Effector memory CD8-positive, alpha-beta T cell (primary cell): ENCODE measurements at regions not wholly inside any gene's neighbourhood (a gene's known extent, or its start where the extent isn't known, plus 50 kb on each side); places are given as distances from the start of the nearest gene placed in this dataset.
A peak's percentile ranks its signal among the peaks of the same experiment; 100 is the strongest.
"Not testable (repeated sequence)": the region's sequence is repeated elsewhere in the genome, so short reads cannot be mapped to it uniquely, and the experiment has no call there.

ENCODE experiments used
- ATAC-seq: fragments of 150-1000 bp; cut with Tn5 transposase; replicated peaks from 2 replicates; pipeline ENCODE4 v1.10.0; 2021; ENCODE audit warnings: mild to moderate bottlenecking, moderate library complexity
- DNase-seq, 3 experiments: peaks; one replicate each; pipeline ENCODE4 v3.0.0; 2021
- H3K27ac Mint-ChIP-seq, 2 donors: one replicate each; pipeline ENCODE4 v1.8.0; 2022; ENCODE audit warnings: mild to moderate bottlenecking in 2 of 2, mixed read lengths in 2 of 2, moderate library complexity in 2 of 2
- H3K27me3 Mint-ChIP-seq, 2 donors: one replicate each; pipeline ENCODE4 v1.8.0; 2022; ENCODE audit warnings: mixed read lengths in 2 of 2
- H3K36me3 Mint-ChIP-seq: one replicate; pipeline ENCODE4 v1.8.0; 2022; ENCODE audit warnings: mild to moderate bottlenecking, moderate library complexity, mixed read lengths; ENCODE audit not compliant: insufficient read depth
- H3K4me1 Mint-ChIP-seq, 2 donors: one replicate each; pipeline ENCODE4 v1.8.0; 2022; ENCODE audit warnings: low read depth in 2 of 2, mixed read lengths in 2 of 2
- H3K4me3 Mint-ChIP-seq, 2 donors: one replicate each; pipeline ENCODE4 v1.8.0; 2022; ENCODE audit warnings: mild to moderate bottlenecking in 2 of 2, mixed read lengths in 2 of 2, moderate library complexity in 2 of 2
- H3K9me3 Mint-ChIP-seq, 2 donors: one replicate each; pipeline ENCODE4 v1.8.0; 2022; ENCODE audit warnings: mixed read lengths in 2 of 2

DNA sequence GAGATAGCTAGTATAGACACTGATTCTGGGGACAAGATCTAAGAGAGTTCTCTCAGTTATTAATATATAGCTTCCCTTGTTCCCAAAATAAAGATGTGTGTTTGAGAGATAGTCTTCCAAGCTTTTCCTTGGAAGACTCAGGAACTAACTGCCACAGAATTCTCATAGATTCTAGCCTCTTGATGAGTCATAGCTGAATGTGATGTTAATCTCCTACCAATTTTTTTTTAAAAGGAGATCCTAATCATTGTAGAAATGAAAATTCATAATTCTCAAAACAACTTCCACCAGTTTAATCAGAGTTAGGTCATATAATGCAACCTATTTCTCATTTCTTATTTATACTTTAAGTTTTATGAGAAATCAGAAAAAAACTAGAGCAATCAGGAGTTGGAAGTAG is 148.8 kb downstream of the JRKL start:
- H3K4me1 Mint-ChIP-seq: no peaks in the 10 kb centered on the region
- H3K36me3 Mint-ChIP-seq: no peaks in the 10 kb centered on the region
- no peak overlapping the region for H3K27ac Mint-ChIP-seq
- H3K27me3 Mint-ChIP-seq: no peaks in the 10 kb centered on the region
- no peak overlapping the region for H3K4me3 Mint-ChIP-seq
- DNase-seq (no peak), ATAC-seq (no peak)
- H3K9me3 Mint-ChIP-seq: no peaks in the 10 kb centered on the region

DNA sequence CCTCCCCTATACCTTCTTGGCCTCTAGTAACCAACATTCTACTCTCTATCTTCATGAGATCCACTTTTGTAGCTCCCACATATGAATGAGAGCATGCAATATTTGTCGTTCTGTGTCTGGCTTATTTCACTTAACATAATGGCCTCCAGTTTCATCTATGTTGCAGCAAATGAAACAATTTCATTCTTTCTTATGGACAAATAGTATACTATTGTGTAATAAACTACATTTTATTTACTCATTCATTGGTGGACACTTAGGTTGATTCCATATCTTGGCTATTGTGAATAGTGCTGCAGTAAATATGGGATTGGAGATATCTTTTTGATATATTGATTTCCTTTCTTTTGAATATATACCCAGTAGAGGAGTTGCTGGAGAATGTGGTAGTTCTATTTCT is 151.1 kb downstream of the JRKL start:
- H3K27me3 Mint-ChIP-seq: no peaks in the 10 kb centered on the region

DNA sequence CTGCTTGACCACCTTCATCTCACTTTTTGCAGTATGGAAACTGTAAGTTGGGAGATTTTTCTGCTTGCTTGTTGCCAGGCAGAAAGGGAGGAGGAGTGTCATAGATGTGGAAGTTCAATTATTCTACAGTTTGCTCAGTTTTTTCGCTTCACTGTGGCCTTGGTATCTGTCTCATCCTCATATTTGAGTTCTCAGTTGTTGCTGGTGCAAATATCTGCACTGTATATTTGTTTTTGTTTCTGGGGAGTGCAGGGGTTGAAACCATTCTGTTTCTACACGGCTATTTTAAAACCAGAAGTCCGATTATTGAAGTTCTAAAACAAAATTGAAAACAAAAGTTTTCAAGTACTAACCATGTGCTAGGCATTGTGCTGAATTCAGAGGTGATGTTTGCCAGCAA is 153.4 kb downstream of the JRKL start:
- no peak overlapping the region for H3K4me3 Mint-ChIP-seq
- no peak for ATAC-seq
- no peaks in the 10 kb centered on the region for H3K36me3 Mint-ChIP-seq
- no peaks in the 10 kb centered on the region for H3K27me3 Mint-ChIP-seq
- H3K9me3 Mint-ChIP-seq: no peaks in the 10 kb centered on the region
- DNase-seq: no peak
- H3K27ac Mint-ChIP-seq: no peak overlapping the region
- no peaks in the 10 kb centered on the region for H3K4me1 Mint-ChIP-seq

More for the DNA sequence above, 151.1 kb downstream of the JRKL start:
- Mint-ChIP-seq H3K36me3 (no peaks in the 10 kb centered on the region), H3K9me3 (no peaks in the 10 kb centered on the region), H3K27ac (no peak overlapping the region), H3K4me1 (no peaks in the 10 kb centered on the region), H3K4me3 (no peak overlapping the region)
- ATAC-seq (no peak), DNase-seq (no peak)

DNA sequence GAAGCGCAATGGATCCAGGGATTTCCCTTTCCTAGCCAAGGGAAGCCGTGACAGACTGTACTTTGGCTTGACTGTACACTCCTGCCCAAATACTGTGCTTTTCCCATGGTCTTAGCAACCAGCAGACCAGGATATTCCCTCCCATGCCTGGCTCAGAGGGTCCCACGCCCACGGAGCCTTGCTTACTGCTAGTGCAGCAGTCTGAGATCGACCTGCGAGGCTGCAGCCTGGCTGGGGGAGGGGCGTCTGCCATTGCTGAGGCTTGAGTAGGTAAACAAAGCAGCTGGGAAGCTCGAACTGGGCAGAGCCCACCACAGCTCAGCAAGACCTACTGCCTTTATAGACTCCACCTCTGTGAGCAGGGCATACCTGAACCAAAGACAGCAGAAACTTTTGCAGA is 155.4 kb downstream of the JRKL start:
- H3K4me3 Mint-ChIP-seq, H3K27ac Mint-ChIP-seq, H3K36me3 Mint-ChIP-seq, ATAC-seq, H3K9me3 Mint-ChIP-seq, H3K27me3 Mint-ChIP-seq, DNase-seq, H3K4me1 Mint-ChIP-seq: not testable (repeated sequence)

DNA sequence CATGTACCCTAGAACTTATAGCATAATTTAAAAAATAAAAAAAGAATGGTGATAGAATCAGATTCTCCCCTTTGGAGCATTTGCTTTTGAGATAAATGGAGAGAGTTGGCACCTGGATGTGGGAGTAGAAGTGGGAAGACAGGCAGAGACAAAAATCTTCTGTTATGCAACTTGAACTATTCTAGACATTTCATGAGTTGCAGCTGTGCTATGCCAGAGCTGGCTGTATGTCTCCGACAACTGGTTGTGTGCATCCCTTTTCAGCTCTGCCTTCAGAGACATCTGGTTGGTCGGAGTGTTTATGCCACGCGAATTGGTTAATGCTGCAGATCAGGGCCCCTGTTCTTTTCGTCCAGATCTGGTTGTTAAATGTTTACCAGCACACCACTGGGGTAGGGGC is 161.3 kb downstream of the JRKL start:
- no peak for DNase-seq
- H3K9me3 Mint-ChIP-seq: no peaks in the 10 kb centered on the region
- no peak for ATAC-seq
- no peaks in the 10 kb centered on the region for H3K27me3 Mint-ChIP-seq
- H3K4me3 Mint-ChIP-seq: no peak overlapping the region
- H3K27ac Mint-ChIP-seq: no peak overlapping the region
- no peaks in the 10 kb centered on the region for H3K4me1 Mint-ChIP-seq
- no peaks in the 10 kb centered on the region for H3K36me3 Mint-ChIP-seq

DNA sequence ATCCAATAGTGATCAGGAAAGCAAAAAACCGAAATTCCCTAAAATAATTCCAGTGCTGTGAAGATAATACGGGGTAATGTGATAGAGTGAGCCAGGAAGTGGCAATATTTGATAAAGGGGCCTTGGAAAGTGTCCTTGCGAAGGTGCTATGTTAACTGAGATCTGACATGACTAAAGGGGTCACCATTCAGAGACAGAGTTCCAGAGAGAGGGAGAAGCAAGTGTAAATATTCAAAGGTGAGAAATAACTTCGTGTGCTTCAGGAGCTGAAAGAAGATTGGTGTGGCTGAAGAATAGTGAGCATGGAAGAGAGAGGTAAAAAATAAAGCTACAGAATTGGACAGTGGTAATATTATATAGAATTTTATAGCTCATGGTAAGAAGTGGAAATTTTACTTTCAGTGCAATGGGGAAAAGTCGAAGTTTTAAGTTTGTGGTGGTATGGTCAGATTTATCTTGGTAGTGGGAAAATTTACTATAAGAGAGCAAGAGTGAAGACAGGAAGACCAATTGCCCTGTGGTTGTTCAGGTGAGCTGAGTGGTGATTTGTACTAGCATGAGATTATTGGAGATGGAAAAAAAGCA is 164.5 kb downstream of the JRKL start:
- ATAC-seq (no peak), DNase-seq (no peak)
- Mint-ChIP-seq H3K4me1 (no peaks in the 10 kb centered on the region), H3K27me3 (no peaks in the 10 kb centered on the region), H3K9me3 (no peaks in the 10 kb centered on the region), H3K36me3 (no peaks in the 10 kb centered on the region), H3K27ac (no peak overlapping the region), H3K4me3 (no peak overlapping the region)

DNA sequence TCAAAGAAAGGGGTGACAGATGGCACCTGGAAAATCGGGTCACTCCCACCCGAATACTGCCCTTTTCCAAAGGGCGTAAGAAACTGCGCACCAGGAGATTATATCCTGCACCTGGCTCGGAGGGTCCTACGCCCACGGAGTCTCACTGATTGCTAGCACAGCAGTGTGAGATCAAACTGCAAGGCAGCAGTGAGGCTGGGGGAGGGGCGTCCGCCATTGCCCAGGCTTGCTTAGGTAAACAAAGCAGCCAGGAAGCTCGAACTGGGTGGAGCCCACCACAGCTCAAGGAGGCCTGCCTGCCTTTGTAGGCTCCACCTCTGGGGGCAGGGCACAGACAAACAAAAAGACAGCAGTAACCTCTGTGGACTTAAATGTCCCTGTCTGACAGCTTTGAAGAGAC is 166.0 kb downstream of the JRKL start:
- H3K4me3 Mint-ChIP-seq, H3K27me3 Mint-ChIP-seq, H3K9me3 Mint-ChIP-seq, H3K4me1 Mint-ChIP-seq, H3K27ac Mint-ChIP-seq, ATAC-seq, H3K36me3 Mint-ChIP-seq, DNase-seq: not testable (repeated sequence)

DNA sequence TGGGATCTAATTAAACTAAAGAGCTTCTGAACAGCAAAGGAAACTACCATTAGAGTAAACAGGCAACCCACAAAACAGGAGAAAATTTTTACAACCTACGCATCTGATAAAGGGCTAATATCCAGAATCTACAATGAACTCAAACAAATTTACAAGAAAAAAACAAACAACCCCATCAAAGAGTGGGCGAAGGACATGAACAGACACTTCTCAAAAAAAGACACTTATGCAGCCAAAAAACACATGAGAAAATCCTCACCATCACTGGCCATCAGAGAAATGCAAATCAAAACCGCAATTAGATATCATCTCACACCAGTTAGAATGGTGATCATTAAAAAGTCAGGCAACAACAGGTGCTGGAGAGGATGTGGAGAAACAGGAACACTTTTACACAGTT is 170.9 kb downstream of the JRKL start:
- DNase-seq, H3K9me3 Mint-ChIP-seq, H3K27ac Mint-ChIP-seq, H3K4me3 Mint-ChIP-seq, H3K27me3 Mint-ChIP-seq, H3K4me1 Mint-ChIP-seq, H3K36me3 Mint-ChIP-seq, ATAC-seq: not testable (repeated sequence)

DNA sequence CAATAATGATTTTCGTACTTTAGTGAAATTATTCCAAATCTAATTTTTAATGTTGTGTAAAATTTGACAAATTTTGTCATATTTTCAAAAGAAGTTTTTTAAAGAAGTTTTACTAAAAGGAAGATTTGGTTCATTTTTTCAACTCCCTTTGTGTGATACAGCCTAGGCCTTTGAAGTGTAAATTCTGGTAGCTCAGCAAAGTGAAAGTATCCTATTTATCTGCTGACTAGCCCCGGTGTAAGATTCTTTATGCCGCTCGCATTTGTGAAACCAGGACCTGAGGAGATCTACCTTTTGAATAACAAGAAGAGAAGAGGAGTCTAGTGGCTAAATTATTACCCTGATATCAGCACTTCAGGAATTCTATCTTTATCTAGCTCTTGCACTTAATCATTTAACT is 177.4 kb downstream of the JRKL start:
- Mint-ChIP-seq H3K36me3 (no peaks in the 10 kb centered on the region), H3K27ac (no peak overlapping the region), H3K4me3 (no peak overlapping the region), H3K9me3 (no peaks in the 10 kb centered on the region), H3K27me3 (no peaks in the 10 kb centered on the region), H3K4me1 (no peaks in the 10 kb centered on the region)
- no peak for DNase-seq
- peak; percentile 29 for ATAC-seq

DNA sequence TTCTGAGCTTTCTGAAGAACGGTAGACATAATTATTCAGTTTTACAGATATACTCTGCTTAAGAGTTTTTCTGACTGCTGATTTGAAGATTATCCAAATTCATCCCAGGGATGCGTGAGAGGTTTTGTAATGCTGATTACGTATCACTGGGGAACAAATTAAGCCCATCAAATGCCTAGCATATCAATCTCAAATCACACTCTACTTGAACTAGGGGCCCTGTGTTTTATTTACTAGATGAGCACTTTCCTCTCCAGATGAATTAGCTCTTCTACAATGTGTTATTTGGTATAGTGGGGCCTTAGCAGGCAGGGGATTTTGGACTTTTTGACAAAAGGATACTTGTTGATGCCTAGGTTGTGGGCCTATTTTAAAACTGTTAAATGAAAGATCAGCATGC is 177.9 kb downstream of the JRKL start:
- H3K9me3 Mint-ChIP-seq: no peaks in the 10 kb centered on the region
- H3K4me1 Mint-ChIP-seq: no peaks in the 10 kb centered on the region
- DNase-seq: no peak
- no peak for ATAC-seq
- H3K36me3 Mint-ChIP-seq: no peaks in the 10 kb centered on the region
- H3K4me3 Mint-ChIP-seq: no peak overlapping the region
- no peaks in the 10 kb centered on the region for H3K27me3 Mint-ChIP-seq
- H3K27ac Mint-ChIP-seq: no peak overlapping the region

DNA sequence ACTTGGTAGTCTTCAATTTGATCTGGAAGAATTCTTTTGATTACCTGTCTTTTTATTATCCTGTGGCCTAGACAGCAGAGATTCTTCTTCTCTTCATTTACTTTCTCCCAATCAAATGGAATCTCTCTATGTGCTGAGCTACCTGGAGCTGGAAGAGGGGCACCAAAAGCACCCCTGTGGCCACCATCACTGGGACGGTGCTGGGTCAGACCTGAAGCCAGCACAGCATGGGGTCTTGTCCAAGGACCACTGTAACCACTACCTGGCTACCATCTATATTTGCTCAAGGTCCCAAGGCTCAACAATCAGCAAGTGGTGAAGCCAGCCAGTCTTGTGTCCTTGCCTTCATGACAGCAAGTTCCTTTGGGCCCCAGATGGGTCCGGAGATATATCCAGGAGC is 186.6 kb downstream of the JRKL start:
- no peak for ATAC-seq
- H3K9me3 Mint-ChIP-seq: peaks cover 0 to 3% of the 10 kb centered on the region in 2 donors
- H3K27me3 Mint-ChIP-seq: no peaks in the 10 kb centered on the region
- H3K27ac Mint-ChIP-seq: no peak overlapping the region
- no peak overlapping the region for H3K4me3 Mint-ChIP-seq
- DNase-seq: no peak
- H3K4me1 Mint-ChIP-seq: no peaks in the 10 kb centered on the region
- no peaks in the 10 kb centered on the region for H3K36me3 Mint-ChIP-seq

DNA sequence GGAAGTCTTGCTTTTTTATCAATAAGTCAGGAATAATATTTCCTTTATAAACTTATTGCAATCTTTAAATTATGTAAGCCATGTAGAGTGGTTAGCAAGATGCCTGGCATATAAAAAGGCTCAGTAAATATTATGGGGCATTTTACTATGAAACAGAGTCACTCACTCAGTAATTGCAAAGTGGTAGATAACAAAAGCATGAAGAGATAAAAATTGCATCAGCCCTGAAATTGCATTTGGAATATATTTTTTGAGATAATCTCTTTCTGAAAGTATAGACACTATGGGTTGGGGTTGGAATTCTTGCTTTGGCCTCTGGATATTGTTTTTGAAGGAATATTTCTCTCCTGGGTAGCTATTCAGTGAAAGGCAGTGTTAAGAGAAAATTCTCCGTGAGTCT is 188.6 kb downstream of the JRKL start:
- H3K9me3 Mint-ChIP-seq: peaks cover 0 to 3% of the 10 kb centered on the region in 2 donors
- no peaks in the 10 kb centered on the region for H3K4me1 Mint-ChIP-seq
- no peak for DNase-seq
- no peak for ATAC-seq
- H3K27ac Mint-ChIP-seq: no peak overlapping the region
- H3K4me3 Mint-ChIP-seq: no peak overlapping the region
- no peaks in the 10 kb centered on the region for H3K36me3 Mint-ChIP-seq
- no peaks in the 10 kb centered on the region for H3K27me3 Mint-ChIP-seq

DNA sequence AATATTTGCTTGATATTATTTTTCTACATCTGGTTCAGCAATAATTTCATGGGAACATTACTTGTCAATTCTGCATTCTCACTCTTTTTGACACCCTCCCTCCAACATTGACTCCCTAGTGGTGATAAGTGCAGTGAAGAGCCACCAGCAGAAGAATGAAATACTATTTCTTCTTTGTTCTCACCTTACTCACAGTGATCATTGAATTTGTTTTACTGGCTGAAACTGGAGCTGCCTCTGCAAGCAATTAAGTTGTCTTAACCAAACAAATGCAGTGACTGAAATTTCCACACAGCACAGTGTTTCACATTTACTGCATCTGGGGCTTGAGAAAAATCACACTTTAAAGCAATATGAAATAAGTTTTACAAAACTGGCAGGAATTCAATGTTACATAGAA is 189.8 kb downstream of the JRKL start:
- no peak for ATAC-seq
- H3K27ac Mint-ChIP-seq: no peak overlapping the region
- no peak for DNase-seq
- H3K36me3 Mint-ChIP-seq: no peaks in the 10 kb centered on the region
- H3K4me1 Mint-ChIP-seq: no peaks in the 10 kb centered on the region
- no peaks in the 10 kb centered on the region for H3K27me3 Mint-ChIP-seq
- H3K9me3 Mint-ChIP-seq: peaks cover 0 to 7% of the 10 kb centered on the region in 2 donors
- H3K4me3 Mint-ChIP-seq: no peak overlapping the region

DNA sequence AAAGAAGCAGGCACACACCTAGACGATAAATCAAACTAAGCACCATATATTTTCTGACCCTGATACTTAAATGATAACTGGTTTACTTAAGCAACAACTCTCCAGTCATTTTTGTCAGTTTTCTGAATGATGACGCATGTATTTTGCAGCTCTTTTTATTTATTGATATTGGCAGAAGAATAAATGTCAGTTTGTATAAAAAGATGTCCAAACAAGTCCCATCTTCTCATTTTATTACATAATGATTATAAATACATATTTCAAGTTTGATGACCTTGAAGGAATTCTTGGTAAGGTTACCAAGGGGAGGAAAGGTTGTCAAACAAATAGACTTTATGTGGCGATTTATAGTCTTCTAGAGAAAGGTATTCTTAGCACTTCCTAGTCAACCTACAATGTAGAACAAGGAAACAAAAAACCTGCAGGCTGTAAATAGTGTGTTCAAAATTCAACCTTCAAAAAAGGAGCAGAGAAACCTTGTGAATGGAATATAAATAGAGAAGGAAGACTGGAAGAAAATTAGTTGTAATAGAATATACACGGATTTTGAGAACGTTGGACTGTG is 190.7 kb downstream of the JRKL start:
- H3K4me3 Mint-ChIP-seq: no peak overlapping the region
- no peak overlapping the region for H3K27ac Mint-ChIP-seq
- ATAC-seq: no peak
- H3K4me1 Mint-ChIP-seq: no peaks in the 10 kb centered on the region
- H3K27me3 Mint-ChIP-seq: no peaks in the 10 kb centered on the region
- H3K9me3 Mint-ChIP-seq: peaks cover 0 to 7% of the 10 kb centered on the region in 2 donors
- no peaks in the 10 kb centered on the region for H3K36me3 Mint-ChIP-seq
- no peak for DNase-seq
